NB4 (cell line): ENCODE measurements at regions not wholly inside any gene's neighbourhood (a gene's known extent, or its start where the extent isn't known, plus 50 kb on each side); places are given as distances from the start of the nearest gene placed in this dataset.

Source experiments
- CTCF ChIP-seq: IDR thresholded peaks from one replicate; pipeline ENCODE4 v1.5.1; 2012; ENCODE audit warnings: low read depth, low read length
- MAX ChIP-seq: IDR thresholded peaks from 2 replicates; pipeline ENCODE4 v1.6.1; 2011; ENCODE audit warnings: low read depth, low read length
- MYC ChIP-seq: IDR thresholded peaks from 2 replicates; pipeline ENCODE4 v1.6.1; 2011; ENCODE audit warnings: low read depth, low read length
- POLR2A ChIP-seq: IDR thresholded peaks from 2 replicates; pipeline ENCODE4 v1.6.1; 2011; ENCODE audit warnings: mild to moderate bottlenecking; ENCODE audit not compliant: insufficient read length; ENCODE audit errors: extremely low read depth

GRCh38 chr17:63185420-63185819, 219.4 kb downstream of the TANC2 start:
- TF ChIP-seq CTCF (no peak), POLR2A (no peak), MYC (no peak), MAX (no peak)
